ENCODE measurements at regions not wholly inside any gene's neighbourhood (a gene's known extent, or its start where the extent isn't known, plus 50 kb on each side); places are given as distances from the start of the nearest gene placed in this dataset.
A peak's percentile ranks its signal among the peaks of the same experiment; 100 is the strongest.

GRCh38 chr12:102781117-102781516, 135.9 kb downstream of the PAH start:
- Histone ChIP-seq H3K9me3 (no peaks in the 10 kb centered on the region), H3K9ac (no peak overlapping the region), H4K20me1 (no peaks in the 10 kb centered on the region), H3K36me3 (no peaks in the 10 kb centered on the region), H3K4me1 (no peaks in the 10 kb centered on the region), H3K4me3 (no peak overlapping the region), H3K27me3 (no peaks in the 10 kb centered on the region), H3K27ac (no peak overlapping the region), H3K4me2 (no peak overlapping the region)
- no peak for TF ChIP-seq Cebpa-rat (IDR thresholded peaks at IDR 0.05)

GRCh38 chr12:102776041-102776440, 141.0 kb downstream of the PAH start:
- Histone ChIP-seq H3K4me2 (no peak overlapping the region), H3K36me3 (no peaks in the 10 kb centered on the region), H3K27ac (no peak overlapping the region), H3K4me3 (no peak overlapping the region), H3K9ac (no peak overlapping the region), H3K4me1 (no peaks in the 10 kb centered on the region), H3K27me3 (no peaks in the 10 kb centered on the region), H3K9me3 (no peaks in the 10 kb centered on the region), H4K20me1 (no peaks in the 10 kb centered on the region)
- no peak for TF ChIP-seq Cebpa-rat (IDR thresholded peaks at IDR 0.05)

DNA sequence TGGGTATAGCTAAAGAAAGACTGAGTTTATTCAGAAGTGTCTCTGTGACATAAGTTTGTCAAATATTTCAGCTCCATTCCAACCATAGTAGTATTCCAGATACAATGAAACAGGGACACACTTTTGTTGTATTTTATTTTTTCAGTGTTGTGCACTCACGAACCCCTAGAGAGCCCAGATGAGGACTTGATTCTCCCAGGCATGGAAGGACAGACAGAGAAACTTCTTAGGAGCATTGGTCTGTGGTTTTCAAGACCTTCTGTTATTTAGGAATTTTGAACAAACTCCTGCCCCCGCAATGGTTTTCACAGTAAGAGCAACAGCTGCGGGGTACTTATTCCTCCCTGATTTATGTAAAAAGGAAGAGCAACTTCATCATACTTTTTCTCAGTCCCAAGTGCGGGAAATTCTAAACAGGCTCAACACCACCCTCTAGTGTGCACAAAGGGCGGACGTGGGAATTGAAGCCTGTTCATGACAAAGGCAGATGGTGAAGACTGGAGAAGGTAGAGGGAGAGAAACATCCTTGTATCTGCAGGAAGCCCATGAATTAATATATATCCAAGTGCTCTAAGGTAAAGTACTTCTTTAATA, 147.6 kb downstream of the PAH start:
- no peak overlapping the region for H3K4me2 ChIP-seq

DNA sequence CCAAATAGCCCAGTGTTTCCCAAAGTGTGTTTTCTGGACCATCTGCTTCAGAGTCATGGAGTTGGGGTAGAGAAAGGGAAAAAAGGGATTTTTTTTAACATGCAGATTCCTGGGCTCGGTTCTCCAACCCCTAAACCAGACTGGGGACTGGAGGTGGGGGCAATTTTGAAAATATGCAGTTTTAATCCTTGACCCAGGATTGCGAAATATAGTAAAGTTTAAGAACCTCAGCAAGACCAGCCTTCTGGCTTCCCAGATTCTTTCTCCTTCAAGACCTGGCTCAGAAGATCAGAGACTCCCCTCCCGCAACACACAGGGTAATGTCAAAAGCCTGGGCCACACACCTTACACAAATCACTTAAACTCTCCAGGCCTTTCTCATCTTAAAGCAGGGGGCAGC, 150.1 kb downstream of the PAH start:
- Histone ChIP-seq H3K27ac (no peak overlapping the region), H3K4me2 (no peak overlapping the region), H3K27me3 (no peaks in the 10 kb centered on the region), H3K9me3 (no peaks in the 10 kb centered on the region), H3K9ac (no peak overlapping the region), H3K4me1 (no peaks in the 10 kb centered on the region), H3K4me3 (no peak overlapping the region), H4K20me1 (no peaks in the 10 kb centered on the region), H3K36me3 (no peaks in the 10 kb centered on the region)
- peak; percentile 68; the same call in 1 of the 2 replicates for TF ChIP-seq Cebpa-rat (IDR thresholded peaks at IDR 0.05)

More for the DNA sequence above, 147.6 kb downstream of the PAH start:
- no peaks in the 10 kb centered on the region for H3K36me3 ChIP-seq
- no peak overlapping the region for H3K27ac ChIP-seq
- H3K4me3 ChIP-seq = no peak overlapping the region
- TF ChIP-seq Cebpa-rat (IDR thresholded peaks at IDR 0.05) = no peak
- H3K9ac ChIP-seq = no peak overlapping the region
- H3K4me1 ChIP-seq = no peaks in the 10 kb centered on the region
- H3K27me3 ChIP-seq = no peaks in the 10 kb centered on the region
- no peaks in the 10 kb centered on the region for H3K9me3 ChIP-seq
- no peaks in the 10 kb centered on the region for H4K20me1 ChIP-seq

DNA sequence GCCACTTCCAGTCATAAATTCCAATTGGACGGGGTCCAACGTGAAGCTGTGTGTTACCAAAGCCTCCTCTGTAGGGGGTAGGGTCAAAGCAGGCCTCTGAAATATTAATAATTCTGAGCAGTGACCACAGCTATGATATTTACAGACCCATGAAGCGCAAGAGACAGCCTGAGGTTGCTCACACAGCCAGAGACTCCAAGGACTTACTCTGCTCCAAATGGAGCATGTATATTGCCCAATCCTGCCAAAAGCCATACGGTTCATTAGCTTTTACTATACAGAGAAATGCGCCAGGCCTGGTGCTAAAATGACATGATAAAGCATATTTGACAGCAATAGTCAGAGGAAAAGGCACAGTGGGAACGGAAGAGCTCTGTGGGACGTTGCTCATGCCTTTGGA, 151.3 kb downstream of the PAH start:
- Histone ChIP-seq H3K27ac (no peak overlapping the region), H3K36me3 (no peaks in the 10 kb centered on the region)
- no peak for TF ChIP-seq Cebpa-rat (IDR thresholded peaks at IDR 0.05)

DNA sequence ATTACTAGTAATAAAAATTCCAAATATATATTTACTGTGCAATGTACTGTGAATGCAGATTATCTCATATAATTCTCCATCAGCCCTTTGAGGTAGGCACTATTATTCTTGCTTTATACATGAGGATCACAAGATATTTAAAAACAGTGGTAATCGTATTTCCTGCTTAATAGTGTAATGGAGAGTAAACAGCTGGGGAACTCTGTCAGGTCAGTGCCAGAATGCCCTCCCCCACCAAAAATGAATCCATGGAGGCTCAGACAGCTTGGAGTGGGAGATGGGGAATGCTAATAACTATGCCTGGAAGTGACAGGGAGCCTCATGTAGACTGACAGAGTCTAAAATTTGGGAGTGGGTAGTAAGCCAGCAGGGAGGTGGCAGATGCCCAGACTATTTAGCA, 153.6 kb downstream of the PAH start:
- Histone ChIP-seq H3K9me3 (no peaks in the 10 kb centered on the region), H3K4me2 (no peak overlapping the region), H3K9ac (no peak overlapping the region), H3K4me3 (no peak overlapping the region), H3K27ac (no peak overlapping the region), H3K27me3 (no peaks in the 10 kb centered on the region), H4K20me1 (no peaks in the 10 kb centered on the region), H3K36me3 (no peaks in the 10 kb centered on the region), H3K4me1 (no peaks in the 10 kb centered on the region)
- no peak for TF ChIP-seq Cebpa-rat (IDR thresholded peaks at IDR 0.05)

More for the DNA sequence above, 151.3 kb downstream of the PAH start:
- Histone ChIP-seq H3K9ac (no peak overlapping the region), H4K20me1 (no peaks in the 10 kb centered on the region), H3K4me1 (no peaks in the 10 kb centered on the region), H3K9me3 (no peaks in the 10 kb centered on the region), H3K27me3 (no peaks in the 10 kb centered on the region), H3K4me2 (no peak overlapping the region), H3K4me3 (no peak overlapping the region)

DNA sequence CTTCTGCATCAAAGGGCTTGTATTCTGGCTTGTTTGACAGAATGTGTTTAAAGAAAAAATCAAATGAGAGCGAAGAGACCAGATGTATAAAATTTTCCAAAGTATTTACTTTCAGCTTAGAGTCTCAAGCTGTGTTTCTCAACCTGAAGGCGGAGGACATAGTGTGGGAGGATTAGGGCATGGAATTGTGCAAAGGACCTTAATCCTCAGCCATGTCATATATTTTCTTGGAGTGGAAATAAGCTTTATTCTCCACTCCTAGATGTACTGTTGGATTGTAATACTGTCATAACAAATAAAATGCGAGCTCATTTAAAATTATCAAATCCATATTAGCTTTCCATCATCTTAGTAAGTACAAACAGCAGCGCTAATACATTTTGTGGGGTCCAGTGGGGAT, 154.0 kb downstream of the PAH start:
- no peak overlapping the region for H3K4me2 ChIP-seq
- H3K27ac ChIP-seq = no peak overlapping the region
- no peaks in the 10 kb centered on the region for H3K36me3 ChIP-seq
- no peak for TF ChIP-seq Cebpa-rat (IDR thresholded peaks at IDR 0.05)
- no peaks in the 10 kb centered on the region for H3K27me3 ChIP-seq
- H3K4me3 ChIP-seq = no peak overlapping the region
- no peak overlapping the region for H3K9ac ChIP-seq
- H4K20me1 ChIP-seq = no peaks in the 10 kb centered on the region
- H3K4me1 ChIP-seq = no peaks in the 10 kb centered on the region
- no peaks in the 10 kb centered on the region for H3K9me3 ChIP-seq

- H3K9me3 ChIP-seq = no peaks in the 10 kb centered on the region
- TF ChIP-seq Cebpa-rat (IDR thresholded peaks at IDR 0.05) = no peak
- H3K4me1 ChIP-seq = no peaks in the 10 kb centered on the region
- H3K27ac ChIP-seq = no peak overlapping the region
- H3K9ac ChIP-seq = no peak overlapping the region
- H3K27me3 ChIP-seq = no peaks in the 10 kb centered on the region
- no peaks in the 10 kb centered on the region for H3K36me3 ChIP-seq
- H3K4me2 ChIP-seq = no peak overlapping the region
- H3K4me3 ChIP-seq = no peak overlapping the region
- no peaks in the 10 kb centered on the region for H4K20me1 ChIP-seq
These were observed 156.7 kb downstream of the PAH start for GRCh38 chr12:102760322-102760721.

DNA sequence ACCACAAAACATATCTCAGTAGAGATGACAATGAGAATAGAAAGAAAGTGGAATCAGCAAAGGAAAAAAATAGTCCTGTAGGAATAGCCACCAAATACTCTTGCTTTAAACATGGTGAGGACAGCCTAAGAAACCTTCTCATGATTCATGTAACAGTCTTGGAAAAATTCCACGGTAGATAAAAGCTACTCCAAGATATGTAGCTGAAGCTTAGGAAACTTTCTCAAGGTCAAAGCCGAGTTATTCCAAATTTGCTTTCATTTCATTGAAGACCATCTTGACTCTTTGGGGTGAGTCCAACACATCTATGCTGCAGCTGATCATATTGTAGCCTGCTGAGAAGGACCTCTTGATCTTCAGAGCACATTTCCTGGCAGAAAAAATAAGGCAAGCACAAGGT, 157.6 kb downstream of the PAH start:
- Histone ChIP-seq H3K27ac (no peak overlapping the region), H3K9me3 (no peaks in the 10 kb centered on the region), H3K4me3 (no peak overlapping the region), H4K20me1 (no peaks in the 10 kb centered on the region), H3K36me3 (no peaks in the 10 kb centered on the region), H3K9ac (no peak overlapping the region), H3K4me1 (no peaks in the 10 kb centered on the region), H3K27me3 (no peaks in the 10 kb centered on the region), H3K4me2 (no peak overlapping the region)
- TF ChIP-seq Cebpa-rat (IDR thresholded peaks at IDR 0.05) = no peak

GRCh38 chr12:102757882-102758226, 159.2 kb downstream of the PAH start:
- no peaks in the 10 kb centered on the region for H3K4me1 ChIP-seq
- no peak overlapping the region for H3K4me2 ChIP-seq
- no peaks in the 10 kb centered on the region for H3K36me3 ChIP-seq
- TF ChIP-seq Cebpa-rat (IDR thresholded peaks at IDR 0.05) = no peak
- H3K27me3 ChIP-seq = no peaks in the 10 kb centered on the region
- H3K4me3 ChIP-seq = no peak overlapping the region
- no peak overlapping the region for H3K27ac ChIP-seq
- H3K9ac ChIP-seq = no peak overlapping the region
- no peaks in the 10 kb centered on the region for H3K9me3 ChIP-seq
- no peaks in the 10 kb centered on the region for H4K20me1 ChIP-seq

All from BLaER1 (cell line).